ENCODE measurements at regions not wholly inside any gene's neighbourhood (a gene's known extent, or its start where the extent isn't known, plus 50 kb on each side); places are given as distances from the start of the nearest gene placed in this dataset.

DNA sequence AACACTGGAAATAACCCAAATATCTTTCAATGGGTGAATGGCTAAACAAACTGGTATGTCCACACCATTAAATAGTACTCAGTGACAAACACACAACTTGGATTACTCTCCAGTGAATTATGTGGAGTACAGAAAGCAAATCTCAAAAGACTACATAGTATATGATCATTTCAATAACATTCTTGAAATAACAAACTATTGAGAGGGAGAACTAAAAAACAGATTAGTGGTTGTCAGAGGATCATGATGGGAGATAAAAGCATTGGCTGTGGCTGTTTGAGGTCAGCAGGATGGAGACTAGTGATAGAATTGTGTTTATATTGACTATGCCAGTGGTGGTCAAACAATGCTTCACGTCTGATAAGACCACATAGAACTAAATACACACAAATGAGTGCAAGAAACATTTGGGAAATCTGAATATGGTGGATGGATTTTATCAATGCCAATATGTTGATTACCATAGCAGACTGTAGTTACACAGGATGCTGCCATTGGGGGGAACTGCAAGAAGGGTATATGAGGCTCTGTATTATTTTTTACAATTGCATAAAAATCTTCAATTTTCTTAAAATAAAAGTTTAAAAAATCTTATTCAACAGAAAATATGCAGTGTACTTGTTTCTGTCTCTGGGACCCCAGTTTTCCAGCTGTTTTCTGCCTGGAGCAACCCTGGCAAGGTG lies 242.0 kb downstream of the TBXT start:
- Mint-ChIP-seq H3K27ac (no peak overlapping the region), H3K4me3 (no peak overlapping the region)
- no peak for DNase-seq

DNA sequence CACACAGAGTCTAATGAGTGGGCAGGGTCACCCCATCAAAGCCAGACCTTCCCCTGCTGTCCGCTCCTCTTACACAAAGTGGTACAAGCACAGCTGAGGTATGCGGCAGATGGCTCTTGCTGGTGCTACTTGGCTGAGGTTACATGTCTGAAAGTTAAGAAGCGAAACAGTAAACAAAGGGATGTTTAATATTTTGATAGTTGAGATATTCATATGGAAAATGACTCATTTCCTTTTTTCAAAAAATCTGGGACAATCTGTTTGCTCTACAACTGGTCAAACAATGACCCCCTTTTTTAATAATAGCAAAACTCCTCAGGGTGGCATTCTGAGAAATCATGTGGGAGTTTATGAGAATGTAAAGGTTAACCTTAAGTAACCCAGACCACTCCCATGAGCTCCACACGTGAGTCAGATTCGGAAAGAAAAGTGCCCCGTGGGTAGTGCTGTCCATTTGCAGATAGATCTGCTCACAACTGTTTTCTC lies 245.3 kb downstream of the TBXT start:
- ATAC-seq (no peak), DNase-seq (no peak)
- no peak overlapping the region for H3K27ac Mint-ChIP-seq
- no peak overlapping the region for H3K4me3 Mint-ChIP-seq
- H3K9me3 Mint-ChIP-seq, result no peaks in the 10 kb centered on the region
- H3K27me3 Mint-ChIP-seq, result peaks cover 14% of the 10 kb centered on the region
- no peaks in the 10 kb centered on the region for H3K36me3 Mint-ChIP-seq (ENCODE audit: low read depth)
- H3K4me1 Mint-ChIP-seq, result no peaks in the 10 kb centered on the region

More for the DNA sequence above, 242.0 kb downstream of the TBXT start:
- Mint-ChIP-seq H3K9me3 (no peaks in the 10 kb centered on the region), H3K27me3 (peaks cover 14% of the 10 kb centered on the region), H3K36me3 (ENCODE audit: low read depth) (no peaks in the 10 kb centered on the region), H3K4me1 (no peaks in the 10 kb centered on the region)
- no peak for ATAC-seq

DNA sequence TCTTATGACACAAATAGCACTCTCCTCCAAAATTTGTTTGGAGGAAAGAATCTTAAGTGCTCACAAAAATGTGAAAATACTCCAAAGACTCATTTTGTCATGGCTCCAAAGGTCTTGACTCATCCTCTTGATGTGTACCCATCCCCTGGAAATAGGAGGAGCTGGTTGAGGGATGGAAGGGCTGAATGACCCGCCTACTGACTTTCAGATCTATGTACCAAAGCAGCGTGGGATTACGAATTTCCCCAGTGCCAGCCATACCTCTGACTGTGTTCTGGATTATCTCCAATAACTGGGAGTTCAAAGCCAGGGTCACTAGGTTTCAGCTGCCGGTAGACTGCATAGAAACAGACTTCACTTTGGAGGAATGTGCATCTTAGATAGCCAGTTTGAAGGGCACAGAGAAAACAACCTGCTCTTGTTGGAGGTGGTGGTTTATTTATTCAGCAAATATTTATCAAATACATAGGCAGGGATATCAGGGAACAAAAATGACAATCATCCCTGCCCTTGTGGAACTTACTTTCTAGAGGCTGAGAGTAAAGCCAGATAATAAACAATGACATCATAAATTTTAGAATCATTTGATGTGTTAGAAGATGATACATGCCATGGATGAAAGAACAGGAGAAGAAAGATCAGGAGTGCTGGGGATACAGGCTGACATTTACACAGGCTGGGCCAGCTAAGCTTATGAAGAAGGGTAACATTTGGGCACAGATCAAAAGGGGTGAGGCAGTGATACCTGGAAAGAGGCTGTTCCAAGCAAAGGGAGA lies 246.6 kb downstream of the TBXT start:
- no peak overlapping the region for H3K4me3 Mint-ChIP-seq
- no peak overlapping the region for H3K27ac Mint-ChIP-seq
- no peaks in the 10 kb centered on the region for H3K9me3 Mint-ChIP-seq

DNA sequence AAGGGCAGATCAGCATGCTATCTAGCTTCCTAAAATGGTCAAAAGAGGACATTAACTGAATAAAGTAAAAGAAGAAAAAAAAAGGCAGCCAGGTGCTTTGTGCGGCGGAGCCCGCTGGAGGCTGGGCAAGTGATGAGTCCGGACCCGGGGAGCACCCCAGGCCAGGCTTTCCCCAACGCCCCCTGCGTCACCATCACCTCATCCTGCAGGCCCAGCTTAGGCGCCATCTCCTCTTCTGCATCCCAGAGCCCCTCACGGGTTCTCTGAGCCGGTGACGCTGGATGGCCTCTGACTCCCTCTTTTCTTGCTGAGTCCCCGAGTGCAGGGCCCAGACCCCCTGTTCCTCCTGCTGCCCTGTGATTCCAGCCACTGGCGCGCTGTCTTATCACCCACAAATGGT lies 250.1 kb downstream of the TBXT start:
- Mint-ChIP-seq H3K4me3 (no peak overlapping the region), H3K9me3 (no peaks in the 10 kb centered on the region), H3K27me3 (peaks cover 3% of the 10 kb centered on the region), H3K27ac (no peak overlapping the region), H3K36me3 (ENCODE audit: low read depth) (no peaks in the 10 kb centered on the region), H3K4me1 (no peaks in the 10 kb centered on the region)
- ATAC-seq, result no peak
- no peak for DNase-seq

More for the DNA sequence above, 246.6 kb downstream of the TBXT start:
- ATAC-seq (no peak), DNase-seq (no peak)
- no peaks in the 10 kb centered on the region for H3K4me1 Mint-ChIP-seq
- H3K36me3 Mint-ChIP-seq (ENCODE audit: low read depth), result no peaks in the 10 kb centered on the region
- H3K27me3 Mint-ChIP-seq, result peaks cover 12% of the 10 kb centered on the region

DNA sequence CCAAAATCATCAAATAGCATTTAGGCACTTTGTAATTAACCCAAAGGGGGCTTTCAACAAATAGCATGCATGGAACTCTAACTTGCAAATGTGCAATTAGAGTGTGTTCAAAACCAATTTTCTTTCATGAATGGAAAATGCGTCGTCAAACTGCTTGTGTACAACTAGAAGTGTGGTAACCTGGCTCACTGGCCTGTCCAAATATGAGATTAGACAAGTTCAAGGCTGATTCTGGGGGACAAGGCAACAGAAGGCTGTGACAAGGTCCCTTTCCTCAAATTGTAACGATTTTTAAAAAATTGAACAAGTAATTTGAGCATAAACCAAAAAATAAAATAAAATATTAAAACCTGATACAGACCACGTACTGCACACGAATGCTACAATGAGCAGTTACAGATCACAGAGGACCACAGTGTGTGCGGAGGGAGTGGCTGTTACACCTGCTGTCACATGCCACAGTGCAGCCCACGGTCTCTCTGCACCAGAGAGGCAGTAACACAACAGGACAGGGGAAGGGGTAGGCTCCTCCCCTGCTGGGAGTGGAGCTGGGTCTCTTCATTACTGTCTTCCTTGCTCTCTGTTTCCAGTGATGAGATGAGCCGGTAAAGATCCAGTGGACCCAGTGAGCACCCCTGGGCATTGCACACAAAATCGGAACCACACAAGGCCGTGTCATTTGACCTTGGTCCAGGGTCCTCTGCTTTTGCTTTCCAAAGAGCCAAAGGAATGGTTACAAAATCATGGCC lies 252.2 kb upstream of the PDE10A start:
- Mint-ChIP-seq H3K27me3 (no peaks in the 10 kb centered on the region), H3K4me1 (no peaks in the 10 kb centered on the region), H3K9me3 (no peaks in the 10 kb centered on the region), H3K4me3 (no peak overlapping the region), H3K27ac (no peak overlapping the region), H3K36me3 (ENCODE audit: low read depth) (no peaks in the 10 kb centered on the region)
- no peak for DNase-seq
- ATAC-seq, result no peak

DNA sequence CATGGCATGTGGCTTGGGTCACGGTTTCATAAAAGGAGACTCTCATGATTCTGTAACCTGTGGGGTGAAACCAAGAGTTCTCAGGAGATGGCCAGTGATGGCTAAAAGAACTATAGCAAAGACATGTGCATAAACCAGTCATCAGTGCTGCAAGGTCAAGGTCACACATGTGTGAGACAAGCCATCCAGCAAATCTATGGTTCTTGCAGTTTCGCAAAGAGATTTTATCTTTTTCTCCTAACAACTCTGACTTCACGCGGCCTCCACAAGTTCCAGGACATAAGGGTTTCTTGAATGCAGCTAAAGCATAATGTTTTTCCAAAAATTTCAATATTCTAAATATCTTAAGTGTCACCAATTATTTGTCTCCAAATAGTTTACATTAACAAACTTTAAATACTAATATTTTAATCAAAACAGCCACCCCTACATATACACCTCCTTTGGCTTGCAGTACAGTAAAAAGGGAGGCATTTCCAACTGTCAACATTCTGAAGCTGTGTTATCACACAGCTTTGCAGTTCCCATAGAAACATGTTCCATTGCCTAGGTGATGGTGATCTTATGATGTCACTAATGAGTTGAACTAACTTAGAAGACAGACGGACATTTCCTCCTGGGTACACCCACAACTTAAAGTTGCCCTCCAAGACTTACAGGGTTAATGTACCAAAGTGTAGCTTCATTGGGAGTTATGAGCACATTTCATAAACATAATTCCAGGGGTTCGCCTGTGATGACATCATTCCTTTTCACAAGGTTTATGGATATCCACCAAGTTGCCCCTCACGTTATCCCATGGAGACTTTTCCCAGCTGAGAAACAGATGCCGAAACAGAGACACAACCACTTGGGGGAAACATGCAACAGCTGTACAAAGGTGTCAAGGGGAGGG lies 250.9 kb upstream of the PDE10A start:
- Mint-ChIP-seq H3K27ac (no peak overlapping the region), H3K4me1 (no peaks in the 10 kb centered on the region), H3K9me3 (no peaks in the 10 kb centered on the region)

DNA sequence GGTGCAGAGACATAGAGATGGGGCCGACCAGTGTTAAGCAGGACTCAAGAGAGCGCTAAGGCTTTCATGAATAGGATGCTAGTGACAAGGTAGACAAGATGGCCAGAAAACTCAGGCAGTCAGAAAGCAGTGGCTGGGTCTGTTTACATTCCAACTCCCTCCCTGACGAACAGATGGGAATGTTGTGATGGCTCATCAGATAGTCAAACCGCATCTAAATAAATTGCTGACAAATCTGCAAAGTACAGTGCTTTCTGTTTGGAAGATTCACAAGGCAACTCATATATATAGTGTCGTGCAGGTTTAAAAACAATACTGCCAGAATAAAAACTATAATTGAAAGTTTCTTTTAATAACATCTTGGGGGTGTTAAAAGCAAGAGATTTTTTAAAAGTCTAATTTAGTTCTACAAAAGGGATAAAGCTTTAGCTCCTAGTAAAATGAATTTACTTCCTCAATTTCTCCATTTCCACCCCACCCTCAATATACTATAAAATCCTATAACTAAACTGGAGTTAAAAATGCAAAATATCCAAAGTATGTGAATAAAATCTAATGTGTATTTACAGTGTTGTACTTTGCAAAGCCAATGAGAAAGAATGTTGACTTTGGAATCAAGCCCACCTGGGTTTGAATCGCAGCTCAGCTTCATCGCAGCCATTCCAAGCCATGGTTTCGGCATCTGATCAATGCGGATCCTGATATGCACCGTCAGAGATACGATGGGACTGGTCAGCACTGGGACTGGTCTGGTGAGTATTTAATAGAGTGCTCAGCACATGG lies 247.3 kb upstream of the PDE10A start:
- H3K4me3 Mint-ChIP-seq, result no peak overlapping the region
- DNase-seq (no peak), ATAC-seq (no peak)
- H3K36me3 Mint-ChIP-seq (ENCODE audit: low read depth), result no peaks in the 10 kb centered on the region
- H3K9me3 Mint-ChIP-seq, result no peaks in the 10 kb centered on the region
- peaks cover 7% of the 10 kb centered on the region for H3K27me3 Mint-ChIP-seq
- no peak overlapping the region for H3K27ac Mint-ChIP-seq
- no peaks in the 10 kb centered on the region for H3K4me1 Mint-ChIP-seq

More for the DNA sequence above, 250.9 kb upstream of the PDE10A start:
- Mint-ChIP-seq H3K4me3 (no peak overlapping the region), H3K36me3 (ENCODE audit: low read depth) (no peaks in the 10 kb centered on the region), H3K27me3 (peaks cover 3% of the 10 kb centered on the region)
- no peak for ATAC-seq
- DNase-seq, result no peak

DNA sequence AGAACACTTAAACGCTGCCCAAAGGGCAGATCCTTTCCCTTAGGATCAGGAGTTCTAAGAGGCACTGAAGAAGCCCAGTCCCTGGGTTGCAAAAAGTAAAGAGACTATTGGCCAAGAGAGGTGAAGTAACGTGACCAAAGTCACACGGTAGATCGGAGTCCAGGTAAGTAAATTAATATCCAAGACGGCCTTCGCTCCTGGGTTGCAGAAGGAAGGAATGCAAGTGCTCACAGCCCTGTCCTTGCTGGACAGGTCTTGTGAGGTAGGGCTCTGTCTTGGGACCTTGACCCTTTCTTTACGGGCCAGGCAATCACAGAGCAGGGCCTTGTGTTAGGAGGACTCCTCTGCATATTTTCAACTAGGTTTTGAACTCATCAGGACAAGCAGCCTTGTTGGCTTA lies 243.7 kb upstream of the PDE10A start:
- H3K9me3 Mint-ChIP-seq, result no peaks in the 10 kb centered on the region
- no peaks in the 10 kb centered on the region for H3K36me3 Mint-ChIP-seq (ENCODE audit: low read depth)
- H3K4me3 Mint-ChIP-seq, result no peak overlapping the region

DNA sequence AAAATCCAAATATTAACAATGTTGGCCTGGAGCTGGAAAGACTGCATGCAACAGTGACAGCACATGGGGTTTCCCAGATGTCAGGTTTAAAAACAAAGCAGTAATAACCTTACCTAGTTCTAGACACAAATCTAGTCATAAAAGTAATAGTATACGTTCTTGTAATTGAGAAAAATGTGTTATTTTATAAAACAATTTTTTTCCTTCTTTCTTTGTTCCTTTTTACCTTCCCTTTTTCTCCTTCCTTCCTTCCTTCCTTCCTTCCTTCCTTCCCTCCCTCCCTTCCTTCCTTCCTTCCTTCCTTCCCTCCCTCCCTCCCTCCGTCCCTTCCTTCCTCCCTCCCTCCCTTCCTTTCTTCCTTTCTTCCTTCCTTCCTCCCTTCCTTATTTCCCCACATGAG lies 242.7 kb upstream of the PDE10A start:
- Mint-ChIP-seq H3K4me1 (no peaks in the 10 kb centered on the region), H3K36me3 (ENCODE audit: low read depth) (no peaks in the 10 kb centered on the region), H3K4me3 (no peak overlapping the region), H3K27ac (no peak overlapping the region), H3K9me3 (no peaks in the 10 kb centered on the region), H3K27me3 (peaks cover 12% of the 10 kb centered on the region)
- ATAC-seq (no peak), DNase-seq (no peak)

More for the DNA sequence above, 243.7 kb upstream of the PDE10A start:
- no peak overlapping the region for H3K27ac Mint-ChIP-seq
- no peaks in the 10 kb centered on the region for H3K4me1 Mint-ChIP-seq
- no peak for DNase-seq
- peaks cover 12% of the 10 kb centered on the region for H3K27me3 Mint-ChIP-seq
- no peak for ATAC-seq

DNA sequence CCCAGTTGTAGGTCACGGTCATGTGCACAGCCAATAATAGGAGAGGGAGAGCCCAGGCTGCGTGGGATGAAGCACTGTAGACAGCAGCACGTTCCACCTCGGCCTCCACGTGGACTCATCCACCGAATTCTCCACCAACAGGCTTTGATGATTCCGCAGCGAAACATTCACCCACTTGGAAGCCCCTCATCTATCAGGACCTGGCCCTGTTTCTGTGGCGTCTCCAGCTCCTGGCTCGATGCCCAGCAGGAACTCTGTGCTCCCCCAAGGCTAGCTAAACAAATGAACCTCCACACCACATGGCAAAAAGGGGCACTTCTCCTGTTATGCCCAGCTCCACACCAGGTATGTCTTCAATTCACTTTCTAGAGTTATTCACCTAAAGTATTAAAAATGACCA lies 237.9 kb upstream of the PDE10A start:
- Mint-ChIP-seq H3K27ac (no peak overlapping the region), H3K4me3 (no peak overlapping the region), H3K4me1 (no peaks in the 10 kb centered on the region), H3K36me3 (ENCODE audit: low read depth) (no peaks in the 10 kb centered on the region), H3K27me3 (peaks cover 5% of the 10 kb centered on the region), H3K9me3 (no peaks in the 10 kb centered on the region)
- ATAC-seq (no peak), DNase-seq (no peak)

DNA sequence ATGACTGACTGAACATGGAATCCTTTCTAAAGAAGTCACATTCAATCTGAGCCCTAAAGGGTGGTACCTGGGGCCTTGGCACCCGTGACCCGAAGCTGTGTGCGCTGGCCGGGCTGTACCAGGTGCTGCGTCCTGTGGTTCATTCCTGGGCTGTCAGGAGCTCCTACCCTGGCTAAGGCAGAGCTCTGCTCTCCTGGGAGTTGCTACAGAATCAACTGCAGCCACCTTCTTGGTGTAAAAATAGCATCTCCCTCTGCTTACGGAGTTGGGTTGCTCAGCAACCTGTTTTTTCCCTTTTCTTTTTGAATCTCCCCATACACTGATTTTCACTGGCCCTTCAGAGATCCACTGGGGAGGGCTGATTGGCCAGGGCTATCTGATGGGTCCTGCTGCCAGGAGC lies 236.6 kb upstream of the PDE10A start:
- no peak for ATAC-seq
- Mint-ChIP-seq H3K27ac (no peak overlapping the region), H3K4me1 (no peaks in the 10 kb centered on the region), H3K4me3 (no peak overlapping the region), H3K36me3 (ENCODE audit: low read depth) (no peaks in the 10 kb centered on the region), H3K27me3 (peaks cover 5% of the 10 kb centered on the region), H3K9me3 (no peaks in the 10 kb centered on the region)
- no peak for DNase-seq

DNA sequence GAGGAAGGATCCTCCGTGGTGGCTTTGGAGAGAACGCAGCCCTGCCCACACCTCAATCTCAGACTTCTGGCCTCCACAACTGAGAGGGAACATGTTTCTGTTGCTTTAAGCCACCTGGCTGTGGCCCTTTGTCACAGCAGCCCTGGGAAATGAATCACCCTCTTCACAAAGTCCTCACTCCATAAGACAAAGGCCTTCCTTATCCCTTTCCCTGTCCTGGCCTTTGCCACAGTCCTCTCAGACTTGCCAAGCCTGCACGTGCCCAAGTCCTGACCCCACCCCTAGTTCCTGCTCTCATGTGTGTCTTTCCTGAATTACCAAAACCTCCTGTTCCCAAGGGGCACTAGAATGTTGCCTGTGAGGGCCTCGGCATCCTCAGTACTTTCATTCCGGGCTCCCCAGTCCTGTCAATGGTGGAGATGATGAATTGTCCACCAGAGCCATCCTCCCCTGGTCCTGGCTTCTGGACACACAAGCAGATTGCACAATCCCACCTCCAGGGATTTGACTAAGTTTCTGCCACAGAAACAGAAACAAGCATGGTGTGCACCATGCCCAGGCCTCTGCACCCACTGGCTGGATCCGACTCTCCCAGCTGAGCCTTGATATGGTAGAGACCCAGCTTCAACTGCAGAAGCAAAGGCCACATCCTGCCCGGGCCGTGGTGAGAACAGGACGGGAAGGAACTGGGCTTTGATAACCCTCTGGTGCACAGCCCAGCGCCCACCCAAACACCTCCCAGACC lies 232.6 kb upstream of the PDE10A start:
- no peak for ATAC-seq
- Mint-ChIP-seq H3K9me3 (no peaks in the 10 kb centered on the region), H3K4me1 (no peaks in the 10 kb centered on the region), H3K27ac (no peak overlapping the region), H3K36me3 (ENCODE audit: low read depth) (no peaks in the 10 kb centered on the region), H3K4me3 (no peak overlapping the region), H3K27me3 (peaks cover 4% of the 10 kb centered on the region)
- no peak for DNase-seq

All from activated naive CD8-positive, alpha-beta T cell treated with anti-CD3 and anti-CD28 coated beads, Interleukin-2, amount 50 U/mL, for 24 hours (primary cell).